Stimulated activated CD4-positive, alpha-beta T cell treated with anti-CD3 and anti-CD28 coated beads, Interleukin-4, amount 100 ng/mL, for 24 hours (primary cell): ENCODE measurements at regions not wholly inside any gene's neighbourhood (a gene's known extent, or its start where the extent isn't known, plus 50 kb on each side); places are given as distances from the start of the nearest gene placed in this dataset.
"Not testable (repeated sequence)": the region's sequence is repeated elsewhere in the genome, so short reads cannot be mapped to it uniquely, and the experiment has no call there.

ENCODE experiments used
- DNase-seq: peaks from one replicate; pipeline ENCODE4 v3.0.0-alpha.2; 2020

DNA sequence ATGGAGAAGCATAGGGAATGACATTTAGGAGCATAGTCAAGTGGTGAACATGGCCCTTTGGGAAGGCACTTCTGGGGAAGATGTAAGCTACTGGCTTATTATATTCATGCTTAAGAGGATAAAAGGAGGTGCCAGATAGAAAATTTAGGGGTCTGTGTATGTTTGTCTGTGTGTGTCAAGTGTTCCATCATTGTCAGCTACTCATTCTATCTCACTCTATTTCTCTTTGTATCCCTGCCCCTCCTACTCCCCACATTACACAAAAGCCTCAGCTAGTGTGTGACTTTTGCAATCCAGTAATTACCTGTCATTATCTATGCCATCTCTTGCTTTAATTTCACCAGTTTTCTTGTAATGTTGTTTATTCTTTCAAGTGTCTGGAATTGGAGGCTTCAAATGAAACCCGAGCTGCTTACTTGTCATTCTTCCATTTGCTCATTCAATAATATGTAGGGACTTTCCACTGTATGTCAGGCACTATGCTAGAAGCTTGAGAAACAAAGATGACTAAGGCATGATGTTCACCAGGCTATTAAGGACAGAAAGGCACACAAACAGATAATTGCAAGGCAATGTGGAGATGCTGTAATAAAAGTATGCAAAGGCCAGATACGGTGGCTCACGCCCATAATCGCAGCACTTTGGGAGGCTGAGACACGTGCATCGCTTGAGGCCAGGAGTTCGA lies 229.8 kb upstream of the TEX13C start:
- DNase-seq, result no peak

GRCh38 chrX:125093852-125094251 lies 225.8 kb upstream of the TEX13C start:
- no peak for DNase-seq

GRCh38 chrX:125094901-125095300 lies 224.8 kb upstream of the TEX13C start:
- no peak for DNase-seq

DNA sequence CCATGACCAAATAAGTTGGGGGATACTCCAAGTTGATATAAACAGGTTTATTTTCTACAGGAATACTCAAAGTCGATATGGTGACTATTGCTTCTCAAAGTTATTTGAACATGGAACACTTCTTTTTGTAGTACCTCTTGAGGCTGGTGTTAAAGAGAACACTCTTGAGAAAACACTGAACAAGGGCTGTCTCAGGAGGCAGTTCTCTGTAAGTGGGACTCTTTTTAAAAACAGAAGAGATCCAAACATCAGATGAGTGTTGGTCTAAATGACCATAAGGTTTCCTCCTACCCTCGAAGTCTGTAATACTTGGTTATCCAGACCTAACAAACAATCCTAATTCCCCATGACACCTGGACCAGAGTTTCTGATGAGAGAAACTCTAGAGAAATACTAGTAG lies 223.2 kb upstream of the TEX13C start:
- no peak for DNase-seq

DNA sequence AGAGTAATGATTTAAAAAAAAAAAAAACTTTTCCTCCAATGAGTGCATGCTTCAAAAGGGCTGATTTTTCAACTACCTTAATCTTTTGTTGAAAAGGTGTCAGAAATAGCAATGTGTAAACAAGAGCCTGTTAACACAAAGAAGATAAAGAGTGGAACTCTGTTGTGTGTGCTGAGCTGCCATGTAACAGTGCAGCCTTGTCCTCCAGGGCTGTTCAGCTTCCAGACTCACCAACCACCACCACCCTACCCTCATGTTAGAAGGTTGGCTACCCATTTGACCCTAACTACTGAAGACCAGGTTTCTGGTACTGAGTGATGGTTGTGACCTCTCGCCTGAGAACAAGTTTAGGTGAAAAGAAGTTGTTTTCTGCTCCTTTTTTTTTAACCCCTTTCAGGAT lies 222.8 kb upstream of the TEX13C start:
- DNase-seq, result no peak

DNA sequence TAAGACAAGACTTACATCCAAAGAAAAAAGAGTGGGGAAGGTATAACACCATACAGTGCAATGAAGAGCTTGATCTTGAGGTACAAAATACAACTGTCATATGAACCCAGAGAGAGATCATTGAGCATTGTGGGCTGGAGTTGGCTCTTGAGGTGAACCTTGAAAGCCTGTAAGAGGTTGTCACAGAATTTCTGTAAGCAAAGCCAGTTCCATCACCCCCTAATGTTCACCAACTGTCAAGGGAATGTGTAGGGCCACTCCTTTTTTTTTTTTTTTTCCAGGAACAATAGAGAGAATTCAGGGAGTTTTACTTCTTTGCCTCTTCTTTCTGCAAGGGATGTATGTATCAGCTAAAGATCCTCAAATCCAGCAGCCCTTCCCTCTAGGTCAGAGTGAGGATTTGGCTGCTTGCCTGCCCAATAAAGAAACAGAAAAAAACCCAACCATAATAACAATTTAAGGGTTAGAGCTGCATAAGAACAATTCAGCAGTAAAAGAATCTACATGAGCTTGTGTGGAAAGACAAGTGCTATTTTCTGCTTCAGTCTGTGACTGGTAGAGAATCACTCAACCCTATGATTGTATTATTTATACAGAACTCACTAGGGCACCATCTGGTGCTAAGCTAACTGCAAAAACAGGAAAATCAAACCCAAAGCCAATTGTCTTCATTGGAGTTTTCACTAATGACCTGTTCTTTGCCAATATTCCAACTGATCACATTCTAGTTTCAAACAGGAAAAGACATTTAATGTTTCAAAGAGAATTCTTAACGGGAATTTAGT lies 217.5 kb upstream of the TEX13C start:
- no peak for DNase-seq

DNA sequence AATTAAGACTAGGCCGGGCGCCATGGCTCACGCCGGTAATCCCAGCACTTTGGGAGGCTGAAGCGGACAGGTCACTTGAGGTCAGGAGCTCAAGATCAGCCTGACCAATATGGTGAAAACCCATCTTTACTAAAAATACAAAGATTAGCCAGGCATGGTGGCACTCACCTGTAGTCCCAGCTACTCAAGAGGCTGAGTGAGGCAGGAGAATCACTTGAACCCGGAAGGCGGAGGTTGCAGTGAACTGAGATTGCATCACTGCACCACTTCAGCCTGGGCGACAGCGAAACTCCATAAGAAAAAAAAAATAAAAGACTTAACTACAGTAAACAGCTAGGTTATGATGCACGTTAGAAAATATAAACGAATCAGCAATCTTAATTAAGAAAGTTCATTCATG lies 216.0 kb upstream of the TEX13C start:
- DNase-seq, result no peak

GRCh38 chrX:125108921-125109320 lies 210.8 kb upstream of the TEX13C start:
- DNase-seq, result no peak

- no peak for DNase-seq
Observed at GRCh38 chrX:125131164-125131563, 188.5 kb upstream of the TEX13C start.

- peak; percentile 3 for DNase-seq
Observed at GRCh38 chrX:125132274-125132673, 187.4 kb upstream of the TEX13C start.

- no peak for DNase-seq
Observed at GRCh38 chrX:125137521-125137920, 182.2 kb upstream of the TEX13C start.

- no peak for DNase-seq
Observed at GRCh38 chrX:125150231-125150630, 169.4 kb upstream of the TEX13C start.

GRCh38 chrX:125151146-125151545 lies 168.5 kb upstream of the TEX13C start:
- DNase-seq, result no peak

DNA sequence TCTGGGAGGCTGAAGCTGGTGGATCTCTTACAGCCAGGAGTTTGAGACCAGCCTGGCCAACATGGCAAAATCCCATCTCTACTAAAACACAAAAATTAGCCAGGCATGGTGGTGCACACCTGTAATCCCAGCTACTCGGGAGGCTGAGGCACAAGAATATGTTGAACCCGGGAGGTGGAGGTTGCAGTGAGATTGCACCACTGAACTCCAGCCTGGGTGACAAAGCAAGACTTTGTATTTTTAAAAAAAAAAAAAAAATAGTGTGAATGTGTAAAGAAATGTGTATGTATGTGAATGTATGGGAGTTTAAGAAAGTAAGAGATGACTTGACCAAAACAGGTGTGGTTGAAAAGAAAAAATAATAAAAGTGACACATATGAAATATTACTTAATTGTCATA lies 167.7 kb upstream of the TEX13C start:
- DNase-seq, result no peak

GRCh38 chrX:125153621-125154020 lies 166.1 kb upstream of the TEX13C start:
- DNase-seq, result no peak

DNA sequence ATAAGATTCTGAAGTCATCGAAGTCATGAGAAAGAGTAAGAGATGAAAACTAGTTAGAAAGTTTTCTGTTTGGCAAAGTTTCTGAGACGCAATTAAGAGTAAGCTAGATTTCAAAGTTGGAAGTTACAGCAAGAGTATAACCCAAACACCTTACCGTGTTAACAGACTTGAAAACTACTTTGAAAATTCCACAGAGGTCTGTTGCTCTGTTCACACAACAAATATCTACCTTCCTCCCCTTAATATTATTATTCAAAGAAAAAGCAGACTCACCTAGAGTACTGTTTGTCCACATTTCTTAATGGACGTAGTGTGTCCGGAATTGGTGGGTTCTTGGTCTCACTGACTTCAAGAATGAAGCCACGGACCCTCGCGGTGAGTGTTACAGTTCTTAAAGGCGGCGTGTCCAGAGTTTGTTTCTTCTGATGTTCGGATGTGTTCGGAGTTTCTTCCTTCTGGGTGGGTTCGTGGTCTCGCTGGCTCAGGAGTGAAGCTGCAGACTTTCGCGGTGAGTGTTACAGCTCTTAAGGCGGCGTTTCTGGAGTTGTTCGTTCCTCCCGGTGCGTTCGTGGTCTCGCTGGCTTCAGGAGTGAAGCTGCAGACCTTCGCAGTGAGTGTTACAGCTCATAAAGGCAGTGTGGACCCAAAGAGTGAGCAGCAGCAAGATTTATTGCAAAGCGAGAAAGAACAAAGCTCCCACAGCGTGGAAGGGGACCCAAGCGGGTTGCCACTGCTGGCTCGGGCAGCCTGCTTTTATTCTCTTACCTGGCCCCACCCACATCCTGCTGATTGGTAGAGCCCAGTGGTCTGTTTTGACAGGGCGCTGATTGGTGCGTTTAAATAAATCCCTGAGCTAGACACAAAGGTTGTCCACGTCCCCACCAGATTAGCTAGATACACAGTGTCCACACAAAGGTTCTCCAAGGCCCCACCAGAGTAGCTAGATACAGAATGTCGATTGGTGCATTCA lies 165.1 kb upstream of the TEX13C start:
- DNase-seq, result not testable (repeated sequence)

GRCh38 chrX:125155296-125156033 lies 164.2 kb upstream of the TEX13C start:
- not testable (repeated sequence) for DNase-seq

GRCh38 chrX:125170459-125170858 lies 149.2 kb upstream of the TEX13C start:
- no peak for DNase-seq

DNA sequence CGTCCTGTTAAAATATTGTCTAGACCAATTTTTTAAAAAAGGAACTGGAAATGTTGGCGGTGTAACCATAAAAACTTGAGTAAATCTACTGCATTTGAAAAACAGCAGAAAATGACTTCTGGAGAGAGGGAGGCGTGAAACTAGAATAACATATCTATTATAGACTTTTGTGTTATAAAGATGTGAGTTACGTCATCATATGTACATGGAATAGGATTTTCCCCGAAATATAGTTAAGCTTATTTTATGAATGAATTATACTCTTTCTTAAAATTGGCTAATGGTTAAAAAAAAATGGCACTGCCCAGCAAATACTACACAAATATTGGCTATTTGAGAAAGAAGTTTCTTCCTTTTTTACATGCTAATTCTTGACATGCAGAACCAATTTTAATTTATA lies 147.1 kb upstream of the TEX13C start:
- DNase-seq, result no peak

DNA sequence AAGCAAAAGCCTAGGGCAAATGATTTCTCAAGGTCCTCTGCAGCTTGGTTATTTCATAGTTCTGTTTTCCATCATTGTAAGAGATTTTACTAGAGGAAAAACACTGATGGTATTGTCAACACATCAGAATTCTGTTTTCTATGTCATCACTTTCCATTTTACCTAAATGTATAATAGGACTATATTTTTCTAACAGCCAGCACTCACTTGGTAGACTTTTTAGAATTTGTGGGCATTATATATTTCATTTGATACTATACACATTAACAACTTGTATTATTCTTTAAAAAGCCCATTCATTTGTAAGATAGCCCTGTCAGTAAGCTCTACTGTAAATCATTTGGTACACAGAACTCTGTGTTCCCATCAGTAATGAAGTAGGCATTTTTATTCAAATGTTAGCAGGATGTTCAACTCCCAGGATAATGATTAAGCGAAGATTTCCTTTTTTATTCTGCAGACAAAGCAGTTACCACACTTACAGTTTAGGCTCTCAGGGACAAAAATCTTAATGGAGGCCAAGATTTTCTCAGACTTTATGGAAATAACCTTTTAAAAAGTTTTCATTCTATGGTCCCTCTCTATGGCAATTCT lies 143.6 kb upstream of the TEX13C start:
- DNase-seq, result no peak

DNA sequence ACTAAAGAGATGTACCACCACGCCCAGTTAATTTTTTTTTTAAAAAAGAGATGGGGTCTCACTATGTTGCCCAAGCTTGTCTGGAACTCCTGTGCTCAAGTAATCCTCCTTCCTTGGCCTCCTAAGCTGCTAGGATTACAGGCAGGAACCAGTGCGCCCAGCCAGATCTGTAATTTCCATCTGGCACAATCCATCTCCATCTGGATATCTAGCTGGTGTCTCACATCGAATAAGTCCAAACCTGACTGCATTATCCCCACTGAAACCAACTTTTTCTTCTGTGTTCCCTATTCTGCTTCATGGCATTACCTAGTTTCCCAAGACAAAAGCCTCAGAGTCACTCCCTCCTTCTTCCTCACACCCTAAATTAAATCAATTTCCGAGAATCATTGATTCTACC lies 125.8 kb upstream of the TEX13C start:
- no peak for DNase-seq

GRCh38 chrX:125198546-125198945 lies 121.1 kb upstream of the TEX13C start:
- DNase-seq, result no peak
